Naive thymus-derived CD8-positive, alpha-beta T cell (primary cell): ENCODE measurements at regions not wholly inside any gene's neighbourhood (a gene's known extent, or its start where the extent isn't known, plus 50 kb on each side); places are given as distances from the start of the nearest gene placed in this dataset.

ENCODE experiments used
- ATAC-seq, 2 donors: fragments of 150-1000 bp; cut with Tn5 transposase in 1 of 2; sonication (Bioruptor Pico), chemical (Tn5 transposase) in 1 of 2; 1 replicate in 1 of 2; 2 replicates in 1 of 2; pipeline ENCODE4 v1.10.0; 2021; ENCODE audit warnings: mild to moderate bottlenecking in 2 of 2, moderate library complexity in 2 of 2
- POLR2A ChIA-PET: fragments of 350-600 bp; sonication (Branson Sonifier 250); formaldehyde crosslinking; loops from one replicate; lab custom pipeline; 2021; ENCODE audit warnings: antibody characterized with exemption; lab: Charles Lee
- DNase-seq, 10 donors: peaks; one replicate each; pipeline versions ENCODE4 v3.0.0 to v3.0.0-alpha.2; 2020 to 2022
- H3K27ac Mint-ChIP-seq, 10 donors: one replicate each; pipeline ENCODE4 v1.8.0; 2020 to 2022; ENCODE audit warnings: mild to moderate bottlenecking in 10 of 10, mixed read lengths in 10 of 10, moderate library complexity in 4 of 10, inconsistent platforms in 1 of 10
- H3K27me3 Mint-ChIP-seq, 5 donors: one replicate each; pipeline ENCODE4 v1.8.0; 2021 to 2022; ENCODE audit warnings: mixed read lengths in 5 of 5
- H3K36me3 Mint-ChIP-seq, 3 donors: one replicate each; pipeline ENCODE4 v1.8.0; 2020 to 2022; ENCODE audit warnings: mixed read lengths in 3 of 3, mild to moderate bottlenecking in 2 of 3, inconsistent platforms in 1 of 3
- H3K4me1 Mint-ChIP-seq, 4 donors: one replicate each; pipeline ENCODE4 v1.8.0; 2021 to 2022; ENCODE audit warnings: mixed read lengths in 4 of 4
- H3K4me3 Mint-ChIP-seq, 10 donors: one replicate each; pipeline ENCODE4 v1.8.0; 2020 to 2022; ENCODE audit warnings: mild to moderate bottlenecking in 10 of 10, mixed read lengths in 10 of 10, moderate library complexity in 6 of 10, inconsistent platforms in 1 of 10
- H3K9me3 Mint-ChIP-seq, 9 donors: one replicate each; pipeline ENCODE4 v1.8.0; 2020 to 2022; ENCODE audit warnings: mixed read lengths in 9 of 9, mild to moderate bottlenecking in 3 of 9, inconsistent platforms in 1 of 9, moderate library complexity in 1 of 9

DNA sequence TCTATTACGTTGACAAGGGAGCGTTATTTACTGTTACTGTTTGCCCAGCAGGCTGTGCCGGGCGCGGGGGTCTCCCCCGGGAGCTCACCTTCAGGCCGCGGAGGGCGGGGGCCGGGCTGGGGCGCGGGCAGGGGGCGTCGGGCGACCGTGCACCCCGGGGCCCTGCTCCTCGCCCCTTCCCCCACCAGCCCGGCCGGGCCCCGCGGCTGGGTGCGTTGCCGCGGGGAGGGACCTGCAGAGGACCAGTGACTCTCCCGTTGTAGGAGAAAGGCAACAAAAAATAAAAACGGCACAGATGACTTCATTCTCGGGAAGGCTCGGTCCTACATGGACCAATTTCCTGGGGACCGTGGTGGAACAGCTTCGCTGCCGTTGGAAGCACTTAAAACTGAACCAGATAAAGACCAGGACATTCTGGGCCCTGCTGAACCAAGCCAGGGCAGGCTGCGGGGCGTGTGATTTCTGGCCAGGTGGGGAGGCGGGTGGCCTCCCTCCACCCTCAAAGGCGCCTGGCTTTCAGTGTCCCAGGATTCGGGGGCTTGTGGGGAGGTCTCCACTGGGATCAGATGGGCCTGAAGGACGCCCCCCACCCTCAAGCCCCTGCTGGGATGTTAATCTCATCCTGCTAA, 57.4 kb downstream of the IGLL1 start:
- Mint-ChIP-seq H3K27ac (peak overlapping the region in 4 of 10 donors; percentile 15 to 52 (median 44)), H3K36me3 (no peaks in the 10 kb centered on the region), H3K27me3 (peaks cover 8 to 29% (median 11%) of the 10 kb centered on the region in 5 donors), H3K4me1 (peaks cover 0 to 12% (median 6%) of the 10 kb centered on the region in 4 donors), H3K9me3 (no peaks in the 10 kb centered on the region), H3K4me3 (peak overlapping the region in 9 of 10 donors; percentile 28 to 73 (median 60))
- ATAC-seq (no peak), DNase-seq (peak in 1 of 10 donors; percentile 8)
- POLR2A ChIA-PET: interaction anchor here (1.2 kb wide), 1 partner anchor 315 kb away, joined by 3 read pairs; no protein-coding TSS in a partner anchor

DNA sequence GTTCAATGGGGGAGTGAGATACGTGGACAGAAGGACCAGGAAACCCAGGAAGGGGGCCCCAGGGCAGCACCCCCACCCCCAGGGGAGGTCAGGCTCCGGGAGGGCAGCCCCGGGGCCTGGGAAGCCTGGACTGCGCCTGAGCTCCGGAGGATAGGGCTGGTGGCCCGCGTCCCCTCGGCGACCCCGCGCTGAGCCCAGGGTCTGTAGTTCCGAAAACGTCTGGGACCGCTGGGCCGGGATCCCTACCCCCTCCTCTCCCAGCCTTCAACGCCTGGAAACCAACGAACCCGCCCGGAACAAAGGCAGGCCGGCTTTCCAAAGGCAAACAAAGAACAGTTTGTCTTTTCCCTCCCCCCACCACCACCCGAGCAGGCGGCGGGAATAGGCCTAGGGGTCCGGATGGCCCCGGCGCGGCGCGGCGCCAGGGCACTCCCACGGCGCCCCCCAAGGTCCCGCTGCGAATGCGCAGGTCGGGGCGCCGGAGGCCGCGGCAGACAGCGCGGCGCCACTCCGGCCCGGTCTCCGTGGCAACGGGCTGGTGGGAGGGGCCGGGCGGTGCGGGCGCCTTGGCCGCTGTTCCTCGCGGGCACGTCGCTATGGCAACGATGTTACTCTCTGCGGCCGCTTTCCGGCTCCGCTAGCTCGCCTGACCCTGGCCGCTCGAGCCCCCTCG, 58.5 kb downstream of the IGLL1 start:
- no peaks in the 10 kb centered on the region for H3K36me3 Mint-ChIP-seq
- peak overlapping the region in 5 of 10 donors; percentile 15 to 75 (median 62) for H3K27ac Mint-ChIP-seq

DNA sequence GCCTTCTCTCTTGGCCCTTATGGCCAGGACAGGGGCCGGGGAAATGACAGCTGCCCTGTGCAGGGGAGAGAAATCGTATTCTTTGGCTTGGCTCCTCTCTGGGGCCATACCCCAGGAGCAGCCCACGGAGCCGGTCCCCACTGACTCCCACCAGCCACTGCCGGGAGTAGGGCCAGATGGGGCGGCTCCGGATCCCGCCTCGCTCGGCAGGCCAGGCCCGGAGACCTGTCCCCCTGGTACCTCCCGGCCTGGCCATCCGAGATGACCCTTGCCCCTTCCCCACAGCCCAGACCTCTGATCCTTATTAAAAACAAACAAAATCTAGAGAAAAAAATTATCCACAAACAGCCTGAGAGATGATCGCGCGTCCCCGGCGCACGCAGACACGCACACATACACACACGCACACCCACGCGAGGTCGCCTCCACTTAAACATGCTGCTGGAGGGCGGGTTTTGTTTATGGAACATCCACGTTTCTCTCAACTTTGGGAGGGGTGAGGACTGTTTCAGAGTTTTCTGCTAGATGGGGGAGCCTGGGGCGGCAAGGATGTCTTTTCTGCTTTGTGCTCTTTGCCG, 59.1 kb downstream of the IGLL1 start:
- Mint-ChIP-seq H3K9me3 (no peaks in the 10 kb centered on the region), H3K36me3 (no peaks in the 10 kb centered on the region), H3K27me3 (peaks cover 8 to 30% (median 11%) of the 10 kb centered on the region in 5 donors), H3K27ac (peak overlapping the region in 7 of 10 donors; percentile 49 to 75 (median 61)), H3K4me1 (peaks cover 0 to 12% (median 6%) of the 10 kb centered on the region in 4 donors), H3K4me3 (peak overlapping the region; percentile 51 to 81 (median 67))
- POLR2A ChIA-PET: interaction anchor here (0.6 kb wide), 1 partner anchor 77 kb away, joined by 3 read pairs; no protein-coding TSS in a partner anchor
- DNase-seq (no peak), ATAC-seq (no peak)

More for the DNA sequence above, 58.5 kb downstream of the IGLL1 start:
- POLR2A ChIA-PET: interaction anchor here (1.2 kb wide), 1 partner anchor 316 kb away, joined by 3 read pairs; no protein-coding TSS in a partner anchor
- Mint-ChIP-seq H3K4me3 (peak overlapping the region; percentile 60 to 81 (median 72)), H3K9me3 (no peaks in the 10 kb centered on the region), H3K27me3 (peaks cover 8 to 30% (median 11%) of the 10 kb centered on the region in 5 donors), H3K4me1 (peaks cover 0 to 12% (median 6%) of the 10 kb centered on the region in 4 donors)
- DNase-seq: peak; percentile 53 to 80 (median 62)
- ATAC-seq: peak; percentile 82 to 88

DNA sequence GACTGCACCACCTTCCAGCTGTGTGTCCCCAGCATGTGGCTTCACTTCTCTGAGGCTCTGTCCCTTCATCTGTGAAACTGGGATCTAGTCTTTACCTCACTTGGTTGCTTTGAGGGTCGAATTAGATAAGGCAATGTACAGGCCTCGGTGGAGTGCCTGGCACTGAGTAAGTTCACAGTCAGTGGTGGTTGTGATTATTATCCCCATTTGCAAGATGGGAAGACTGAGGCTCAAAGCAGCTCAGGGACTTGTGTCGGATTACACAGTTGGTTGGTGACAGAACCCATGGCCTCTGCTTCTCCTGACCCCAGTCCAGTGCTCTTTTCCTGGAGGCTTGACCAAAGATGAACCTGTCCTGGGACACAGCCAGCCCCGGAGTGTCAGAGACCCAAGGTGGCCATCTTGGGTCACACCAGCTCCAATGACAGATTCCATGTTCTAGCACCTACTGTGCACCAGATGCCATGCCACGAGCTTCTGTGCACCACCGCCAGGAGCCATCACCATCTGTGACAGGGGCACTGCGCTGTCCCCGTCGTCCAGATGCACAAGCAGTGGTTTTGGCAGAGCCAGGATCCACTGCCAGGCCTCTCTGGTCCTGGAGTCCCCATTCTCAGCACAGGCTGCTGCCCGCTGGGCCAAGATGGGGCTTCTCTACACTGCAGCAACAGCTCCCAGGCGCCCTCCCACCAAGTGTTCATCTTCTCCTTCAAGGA, 60.5 kb downstream of the IGLL1 start:
- Mint-ChIP-seq H3K4me3 (peak overlapping the region in 1 of 10 donors; percentile 48), H3K4me1 (peaks cover 0 to 12% (median 6%) of the 10 kb centered on the region in 4 donors), H3K27me3 (peaks cover 8 to 26% (median 9%) of the 10 kb centered on the region in 5 donors), H3K27ac (no peak overlapping the region), H3K36me3 (no peaks in the 10 kb centered on the region), H3K9me3 (no peaks in the 10 kb centered on the region)
- POLR2A ChIA-PET: no interaction called here
- ATAC-seq: no peak
- DNase-seq: no peak

DNA sequence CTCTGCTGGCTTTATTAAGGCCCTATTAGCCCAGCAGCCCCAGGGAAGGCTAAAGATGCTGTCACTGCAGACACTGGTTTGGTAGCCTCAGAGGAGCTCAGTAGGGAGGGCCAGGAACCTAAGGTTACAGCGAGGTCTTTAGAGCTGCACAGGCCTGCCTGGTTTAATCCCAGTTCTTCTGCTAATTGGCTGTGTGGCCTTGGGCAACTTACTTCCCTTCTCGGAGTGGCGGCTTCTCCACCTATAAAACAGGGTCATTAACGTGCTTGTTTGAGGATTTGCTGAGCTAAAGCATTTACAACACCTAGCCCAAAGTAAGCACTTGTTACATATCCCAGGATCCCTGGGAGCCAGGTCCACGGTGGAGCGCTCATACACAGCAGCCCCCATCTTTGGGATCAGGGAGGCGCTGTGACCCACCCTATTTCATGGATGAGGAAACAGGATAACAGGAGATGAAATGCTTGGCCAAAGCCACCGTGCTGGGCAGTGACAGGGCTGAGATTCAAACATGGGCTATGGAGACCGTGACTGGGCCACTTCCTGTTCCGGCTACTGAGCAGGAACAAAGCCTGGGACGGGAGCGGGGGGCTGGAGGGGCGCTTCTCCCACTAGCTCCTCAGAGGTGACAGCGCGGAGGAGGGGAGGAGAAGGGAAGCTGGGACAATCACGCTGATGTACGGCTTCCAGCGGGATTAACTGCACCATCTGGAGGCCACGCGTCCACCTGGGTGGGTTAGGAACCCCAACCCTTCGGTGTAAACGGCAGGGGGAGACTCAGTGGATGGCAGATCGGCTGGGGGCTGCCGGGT, 61.5 kb downstream of the IGLL1 start:
- H3K36me3 Mint-ChIP-seq: no peaks in the 10 kb centered on the region
- peak overlapping the region in 1 of 10 donors; percentile 20 for H3K4me3 Mint-ChIP-seq
- peaks cover 8 to 29% (median 9%) of the 10 kb centered on the region in 5 donors for H3K27me3 Mint-ChIP-seq
- ATAC-seq: no peak
- peaks cover 0 to 12% (median 6%) of the 10 kb centered on the region in 4 donors for H3K4me1 Mint-ChIP-seq
- no peaks in the 10 kb centered on the region for H3K9me3 Mint-ChIP-seq
- DNase-seq: no peak
- POLR2A ChIA-PET: no interaction called here
- peak overlapping the region in 2 of 10 donors; percentile 43 to 65 for H3K27ac Mint-ChIP-seq

DNA sequence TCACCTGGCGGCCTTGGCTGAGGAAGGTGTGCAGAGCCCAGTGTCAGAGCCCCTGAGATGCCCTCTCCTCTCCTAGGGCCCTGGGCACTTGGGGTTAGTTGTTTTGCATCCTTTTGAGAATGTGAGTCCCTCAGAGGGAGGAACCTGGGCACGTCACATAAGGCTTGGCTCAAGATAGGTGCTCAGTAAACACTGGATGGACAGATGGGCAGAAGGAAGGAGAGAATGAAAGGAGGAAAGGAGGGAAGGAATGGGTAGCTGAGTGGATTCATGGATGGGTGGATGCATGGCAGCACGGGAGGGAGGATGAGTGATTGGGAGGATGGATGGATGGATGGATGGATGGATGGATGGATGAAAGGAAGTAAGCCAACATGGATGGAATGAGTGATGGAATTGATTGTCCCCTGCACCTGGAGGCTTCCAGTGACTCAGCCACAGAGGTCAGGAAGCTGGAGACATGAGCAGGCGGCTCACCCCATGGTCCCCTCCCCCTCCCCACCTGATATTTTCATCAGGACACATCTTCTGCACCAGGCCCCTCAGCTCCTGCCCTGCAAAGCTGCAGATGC, 62.2 kb downstream of the IGLL1 start:
- Mint-ChIP-seq H3K27me3 (peaks cover 8 to 29% (median 9%) of the 10 kb centered on the region in 5 donors), H3K4me1 (peaks cover 0 to 9% (median 6%) of the 10 kb centered on the region in 4 donors), H3K27ac (peak overlapping the region in 1 of 10 donors; percentile 74), H3K9me3 (no peaks in the 10 kb centered on the region), H3K36me3 (no peaks in the 10 kb centered on the region), H3K4me3 (no peak overlapping the region)
- DNase-seq (no peak), ATAC-seq (no peak)
- POLR2A ChIA-PET: no interaction called here

DNA sequence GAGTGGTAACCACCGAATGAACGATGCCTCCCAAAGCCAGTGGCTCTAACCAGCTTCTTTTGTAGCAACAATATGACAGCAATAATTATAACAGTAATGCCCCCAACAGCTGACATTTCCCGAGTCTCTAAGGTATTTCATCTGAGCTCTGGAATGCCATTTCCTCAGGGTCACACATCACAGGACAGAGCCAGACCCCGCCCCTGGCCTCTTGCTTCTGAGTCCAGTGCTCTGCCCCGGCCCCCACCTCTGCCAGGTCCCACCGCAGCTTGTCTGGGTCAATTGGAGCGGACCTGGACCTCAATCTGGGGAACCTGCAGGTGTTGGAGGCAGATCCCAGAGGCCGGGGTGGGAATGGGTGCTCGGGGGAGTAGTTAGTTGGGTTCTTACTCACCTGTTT, 63.8 kb downstream of the IGLL1 start:
- Mint-ChIP-seq H3K27me3 (peaks cover 7 to 25% (median 8%) of the 10 kb centered on the region in 5 donors), H3K4me1 (peaks cover 0 to 5% (median 4%) of the 10 kb centered on the region in 4 donors), H3K27ac (no peak overlapping the region), H3K4me3 (no peak overlapping the region), H3K36me3 (no peaks in the 10 kb centered on the region), H3K9me3 (no peaks in the 10 kb centered on the region)
- DNase-seq: no peak
- POLR2A ChIA-PET: interaction anchor here (0.7 kb wide), 1 partner anchor 14 kb away, joined by 3 read pairs; no protein-coding TSS in a partner anchor
- no peak for ATAC-seq

DNA sequence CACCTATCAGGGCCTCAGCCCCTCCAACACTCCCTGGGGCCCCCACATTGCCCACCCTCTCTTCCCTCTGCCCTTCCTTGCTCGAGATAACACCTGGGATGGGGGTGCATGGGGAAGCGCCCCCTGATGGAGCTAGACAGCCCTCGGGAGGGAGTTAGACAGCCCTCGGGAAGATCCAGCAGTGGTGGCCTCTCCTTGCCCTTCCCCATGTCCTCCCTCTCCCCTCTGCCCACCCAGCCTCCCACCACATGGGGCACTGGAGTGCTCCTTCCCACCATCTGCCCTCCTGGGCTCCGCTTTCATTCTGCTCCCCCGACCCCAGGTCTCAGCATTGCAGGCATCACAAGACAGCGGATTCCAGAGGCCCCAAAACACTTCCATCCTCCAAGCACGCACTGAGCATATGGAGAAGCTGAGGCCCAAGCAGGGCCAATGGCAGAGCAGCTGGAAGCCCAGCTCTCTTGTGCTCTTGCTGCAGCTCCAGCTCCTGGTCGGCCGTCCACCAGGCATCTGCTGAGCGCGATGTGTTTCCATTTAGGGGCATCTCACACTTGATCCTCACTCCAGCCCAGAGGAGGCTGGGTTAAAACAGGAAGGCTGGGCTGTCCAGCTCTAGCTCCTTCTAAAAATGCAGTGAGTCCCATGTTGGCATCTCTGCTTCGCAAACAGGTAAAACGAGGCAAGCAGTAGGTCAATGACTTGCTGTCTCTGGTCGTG, 65.6 kb downstream of the IGLL1 start:
- Mint-ChIP-seq H3K36me3 (no peaks in the 10 kb centered on the region), H3K27me3 (peaks cover 4 to 19% (median 6%) of the 10 kb centered on the region in 5 donors), H3K4me1 (no peaks in the 10 kb centered on the region), H3K9me3 (no peaks in the 10 kb centered on the region), H3K4me3 (no peak overlapping the region), H3K27ac (no peak overlapping the region)
- DNase-seq: no peak
- no peak for ATAC-seq
- POLR2A ChIA-PET: no interaction called here

DNA sequence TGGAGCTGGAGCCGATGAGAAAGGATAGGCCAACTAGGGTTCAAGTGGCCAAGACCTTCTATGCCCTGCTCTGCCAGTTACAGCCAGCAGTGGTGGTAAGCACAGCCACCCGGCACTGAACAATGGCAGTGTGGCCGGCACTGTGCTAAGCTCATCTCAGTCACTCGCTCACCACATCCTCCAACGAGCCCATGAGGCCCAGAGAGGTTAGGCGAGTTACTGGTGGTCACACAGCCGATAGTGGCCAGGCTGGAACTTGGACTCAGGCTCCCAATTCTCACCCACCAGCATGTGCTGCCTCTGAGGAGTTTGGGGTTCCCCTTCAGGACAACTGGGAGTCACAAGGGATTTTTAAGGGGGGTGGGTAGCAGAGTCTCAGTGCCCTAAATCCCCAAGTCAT, 66.4 kb downstream of the IGLL1 start:
- Mint-ChIP-seq H3K4me1 (no peaks in the 10 kb centered on the region), H3K27me3 (peaks cover 3 to 14% (median 3%) of the 10 kb centered on the region in 5 donors), H3K36me3 (no peaks in the 10 kb centered on the region), H3K4me3 (no peak overlapping the region), H3K9me3 (no peaks in the 10 kb centered on the region), H3K27ac (no peak overlapping the region)
- DNase-seq (no peak), ATAC-seq (no peak)
- POLR2A ChIA-PET: no interaction called here

DNA sequence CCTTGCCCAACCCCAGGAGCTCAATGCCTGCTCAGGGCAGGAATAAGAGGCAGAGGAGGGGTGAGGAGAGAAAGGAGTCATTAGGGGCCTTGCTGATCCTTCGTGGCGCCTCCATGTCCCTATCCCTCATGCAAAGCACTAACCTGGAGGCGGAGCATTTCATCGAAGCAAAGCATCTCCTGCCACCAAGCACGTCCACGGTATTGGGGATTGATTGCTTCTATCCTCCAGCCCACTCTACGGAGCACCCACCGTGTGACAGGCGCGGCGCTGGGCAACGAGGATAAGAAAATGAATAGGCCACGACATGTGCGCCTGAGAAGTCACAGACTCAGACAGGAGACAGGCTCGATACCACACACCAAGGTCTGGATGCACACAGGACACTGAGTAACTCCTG, 67.0 kb downstream of the IGLL1 start:
- no peak for DNase-seq
- H3K9me3 Mint-ChIP-seq: no peaks in the 10 kb centered on the region

DNA sequence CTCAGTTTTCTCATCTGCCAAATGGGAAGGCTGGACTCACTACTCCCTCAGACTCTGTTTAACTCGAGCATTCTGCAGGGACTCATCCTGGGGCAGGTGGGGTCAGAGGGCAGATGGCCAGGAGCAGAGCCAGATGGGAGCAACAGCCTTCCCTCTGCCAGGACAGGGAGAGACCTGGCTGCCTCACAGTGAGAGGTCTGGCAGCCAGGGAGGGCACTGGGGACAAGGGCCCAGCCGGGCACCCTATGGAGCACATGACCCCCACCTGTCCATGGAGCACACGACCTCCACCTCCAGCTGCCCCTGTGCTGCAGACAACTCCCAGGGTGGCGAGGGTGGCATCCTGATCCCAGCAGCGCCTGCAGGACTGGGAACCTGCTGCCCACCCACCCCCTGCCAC, 67.4 kb downstream of the IGLL1 start:
- Mint-ChIP-seq H3K27ac (peak overlapping the region in 1 of 10 donors; percentile 9), H3K4me3 (no peak overlapping the region), H3K4me1 (no peaks in the 10 kb centered on the region), H3K27me3 (peaks cover 0 to 9% (median 0%) of the 10 kb centered on the region in 5 donors), H3K36me3 (no peaks in the 10 kb centered on the region), H3K9me3 (no peaks in the 10 kb centered on the region)
- no peak for DNase-seq
- no peak for ATAC-seq
- POLR2A ChIA-PET: no interaction called here

More for the DNA sequence above, 67.0 kb downstream of the IGLL1 start:
- Mint-ChIP-seq H3K27ac (peak overlapping the region in 1 of 10 donors; percentile 9), H3K4me1 (no peaks in the 10 kb centered on the region), H3K27me3 (peaks cover 0 to 11% (median 0%) of the 10 kb centered on the region in 5 donors), H3K36me3 (no peaks in the 10 kb centered on the region), H3K4me3 (no peak overlapping the region)
- ATAC-seq: no peak
- POLR2A ChIA-PET: no interaction called here
